Sigmoid colon (tissue), 4 donors: ENCODE measurements at regions not wholly inside any gene's neighbourhood (a gene's known extent, or its start where the extent isn't known, plus 50 kb on each side); places are given as distances from the start of the nearest gene placed in this dataset.

Experiments used
- EP300 ChIP-seq, 4 donors: sonication (generic); formaldehyde crosslinking; IDR thresholded peaks; one replicate each; pipeline ENCODE4 v1.6.1; 2017; ENCODE audit warnings: antibody characterized with exemption in 4 of 4
- POLR2A ChIP-seq, 2 donors: fragments of 450-650 bp; IDR thresholded peaks; one replicate each; pipeline ENCODE4 v1.6.1; 2016; ENCODE audit warnings: antibody characterized with exemption in 2 of 2, mild to moderate bottlenecking in 2 of 2, moderate library complexity in 2 of 2
- POLR2AphosphoS5 ChIP-seq, 4 donors: sonication (generic); formaldehyde crosslinking; IDR thresholded peaks; one replicate each; pipeline ENCODE4 v1.6.1; 2017; ENCODE audit warnings: antibody characterized with exemption in 4 of 4
- TF ChIP-seq, protein P1 (sequence below), 4 experiments: fragments of 450-650 bp in 3 of 4; fragments of 200-600 bp in 1 of 4; IDR thresholded peaks; one replicate each; pipeline ENCODE4 v1.5.1; 2016 to 2019; ENCODE audit warnings: antibody characterized with exemption in 4 of 4, mild to moderate bottlenecking in 3 of 4, moderate library complexity in 2 of 4

DNA sequence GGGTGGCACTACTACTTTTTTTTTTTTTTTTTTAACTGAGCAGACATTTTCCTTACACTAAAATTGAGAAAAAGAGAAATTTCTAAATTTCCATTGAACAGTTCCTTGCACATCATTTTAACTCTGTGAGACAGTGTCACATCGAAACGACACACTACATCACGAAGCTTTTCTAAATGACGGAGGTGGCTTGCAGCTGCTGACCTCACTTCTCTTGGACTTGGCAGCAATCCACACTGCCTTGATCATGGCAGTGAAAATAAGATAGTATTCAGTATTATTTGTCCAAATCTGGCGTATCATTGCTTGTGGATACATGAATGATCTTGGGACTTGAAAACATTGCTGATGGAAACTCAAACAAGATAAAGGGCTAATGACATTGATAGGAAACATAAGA, 80.3 kb upstream of the CYYR1 start:
- TF ChIP-seq, protein P1, sequence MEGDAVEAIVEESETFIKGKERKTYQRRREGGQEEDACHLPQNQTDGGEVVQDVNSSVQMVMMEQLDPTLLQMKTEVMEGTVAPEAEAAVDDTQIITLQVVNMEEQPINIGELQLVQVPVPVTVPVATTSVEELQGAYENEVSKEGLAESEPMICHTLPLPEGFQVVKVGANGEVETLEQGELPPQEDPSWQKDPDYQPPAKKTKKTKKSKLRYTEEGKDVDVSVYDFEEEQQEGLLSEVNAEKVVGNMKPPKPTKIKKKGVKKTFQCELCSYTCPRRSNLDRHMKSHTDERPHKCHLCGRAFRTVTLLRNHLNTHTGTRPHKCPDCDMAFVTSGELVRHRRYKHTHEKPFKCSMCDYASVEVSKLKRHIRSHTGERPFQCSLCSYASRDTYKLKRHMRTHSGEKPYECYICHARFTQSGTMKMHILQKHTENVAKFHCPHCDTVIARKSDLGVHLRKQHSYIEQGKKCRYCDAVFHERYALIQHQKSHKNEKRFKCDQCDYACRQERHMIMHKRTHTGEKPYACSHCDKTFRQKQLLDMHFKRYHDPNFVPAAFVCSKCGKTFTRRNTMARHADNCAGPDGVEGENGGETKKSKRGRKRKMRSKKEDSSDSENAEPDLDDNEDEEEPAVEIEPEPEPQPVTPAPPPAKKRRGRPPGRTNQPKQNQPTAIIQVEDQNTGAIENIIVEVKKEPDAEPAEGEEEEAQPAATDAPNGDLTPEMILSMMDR (IDR thresholded peaks at IDR 0.05): no peak
- no peak for TF ChIP-seq EP300 (IDR thresholded peaks at IDR 0.05)
- TF ChIP-seq POLR2A (IDR thresholded peaks at IDR 0.05): no peak
- no peak for TF ChIP-seq POLR2AphosphoS5 (IDR thresholded peaks at IDR 0.05)
